Neuronal stem cell (in vitro differentiated cells): ENCODE measurements at regions not wholly inside any gene's neighbourhood (a gene's known extent, or its start where the extent isn't known, plus 50 kb on each side); places are given as distances from the start of the nearest gene placed in this dataset.

Experiments
- DNase-seq: peaks from one replicate; pipeline ENCODE4 v3.0.0-alpha.2; 2013; ENCODE audit warnings: low spot score
- H2AFZ ChIP-seq: one replicate; pipeline ENCODE4 v1.6.1; 2013; ENCODE audit warnings: mild to moderate bottlenecking, low read length, inconsistent platforms
- H2AK5ac ChIP-seq: 2 replicates; pipeline ENCODE4 v1.6.1; 2013; ENCODE audit warnings: low read depth, mild to moderate bottlenecking, inconsistent platforms, low read length, moderate library complexity, mixed read lengths
- H2BK120ac ChIP-seq: 2 replicates; pipeline ENCODE4 v1.6.1; 2013; ENCODE audit warnings: low read depth, mild to moderate bottlenecking, inconsistent platforms, low read length, moderate library complexity, mixed read lengths
- H2BK12ac ChIP-seq: one replicate; pipeline ENCODE4 v1.6.1; 2013; ENCODE audit warnings: low read length, inconsistent platforms
- H2BK15ac ChIP-seq: 2 replicates; pipeline ENCODE4 v1.6.1; 2013; ENCODE audit warnings: mild to moderate bottlenecking, low read length, inconsistent platforms, mixed read lengths
- H2BK5ac ChIP-seq: one replicate; pipeline ENCODE4 v1.6.1; 2013; ENCODE audit warnings: inconsistent platforms, mild to moderate bottlenecking, low read length, moderate library complexity
- H3K14ac ChIP-seq: one replicate; pipeline ENCODE4 v1.6.1; 2013; ENCODE audit warnings: low read length, inconsistent platforms
- H3K18ac ChIP-seq: 2 replicates; pipeline ENCODE4 v1.6.1; 2013; ENCODE audit warnings: low read length, inconsistent platforms
- H3K23ac ChIP-seq: 2 replicates; pipeline ENCODE4 v1.6.1; 2013; ENCODE audit warnings: low read depth, mild to moderate bottlenecking, mixed read lengths, low read length, inconsistent platforms; ENCODE audit not compliant: poor library complexity
- H3K27ac ChIP-seq: replicated peaks from 3 replicates; pipeline ENCODE4 v1.5.1; 2013; ENCODE audit warnings: low read length, inconsistent platforms
- H3K27me3 ChIP-seq, 3 experiments: 2 replicates each; pipeline ENCODE4 v1.6.1; 2013; ENCODE audit warnings: low read length in 3 of 3, mild to moderate bottlenecking in 2 of 3, inconsistent platforms in 1 of 3, low read depth in 1 of 3, mixed read lengths in 1 of 3, moderate library complexity in 1 of 3; ENCODE audit not compliant: control insufficient read depth in 3 of 3, insufficient read depth in 3 of 3
- H3K36me3 ChIP-seq, 2 donors: replicated peaks in 1 of 2; 2 replicates each; pipeline ENCODE4 v1.6.1; 2013; ENCODE audit warnings: low read length in 2 of 2; ENCODE audit not compliant: control insufficient read depth in 2 of 2, insufficient read depth in 2 of 2
- H3K4ac ChIP-seq: 2 replicates; pipeline ENCODE4 v1.6.1; 2013; ENCODE audit warnings: inconsistent platforms, mild to moderate bottlenecking, low read length, moderate library complexity
- H3K4me1 ChIP-seq, 2 donors: 1 replicate in 1 of 2; 2 replicates in 1 of 2; pipeline ENCODE4 v1.6.1; 2013; ENCODE audit warnings: low read length in 2 of 2, low read depth in 1 of 2; ENCODE audit not compliant: control insufficient read depth in 2 of 2, insufficient read depth in 1 of 2
- H3K4me2 ChIP-seq: one replicate; pipeline ENCODE4 v1.6.1; 2013; ENCODE audit warnings: mild to moderate bottlenecking, low read length, inconsistent platforms; ENCODE audit not compliant: insufficient read depth, poor library complexity, severe bottlenecking
- H3K4me3 ChIP-seq, 2 donors: 2 replicates each; pipeline ENCODE4 v1.5.1; 2013; ENCODE audit warnings: low read length in 2 of 2, mild to moderate bottlenecking in 2 of 2, inconsistent platforms in 1 of 2, moderate library complexity in 1 of 2
- H3K79me1 ChIP-seq: one replicate; pipeline ENCODE4 v1.6.1; 2013; ENCODE audit warnings: low read depth, mild to moderate bottlenecking, inconsistent platforms, low read length, moderate library complexity
- H3K9ac ChIP-seq: one replicate; pipeline ENCODE4 v1.6.1; 2013; ENCODE audit warnings: mild to moderate bottlenecking, low read depth, low read length, inconsistent platforms; ENCODE audit not compliant: poor library complexity
- H3K9me3 ChIP-seq, 2 donors: replicated peaks in 1 of 2; 2 replicates each; pipeline versions ENCODE3 to v1.6.1; 2013; ENCODE audit warnings: low read length in 2 of 2, mild to moderate bottlenecking in 2 of 2, inconsistent platforms in 1 of 2, low read depth in 1 of 2, mixed read lengths in 1 of 2, moderate library complexity in 1 of 2; ENCODE audit not compliant: control insufficient read depth in 2 of 2, insufficient read depth in 1 of 2
- H4K8ac ChIP-seq: one replicate; pipeline ENCODE4 v1.6.1; 2013; ENCODE audit warnings: low read depth, mild to moderate bottlenecking, inconsistent platforms, low read length, moderate library complexity
- H4K91ac ChIP-seq: one replicate; pipeline ENCODE4 v1.6.1; 2013; ENCODE audit warnings: low read length, low read depth, mild to moderate bottlenecking, inconsistent platforms; ENCODE audit not compliant: poor library complexity
- WGBS, 2 donors: extraction: QIAGEN DNeasy Blood & Tissue Kit; methylation state at CpG; one replicate each; pipeline ENCODE4 v1.1.7; 2013; ENCODE audit warnings: missing lambda C conversion rate in 2 of 2, mixed read lengths in 1 of 2; ENCODE audit not compliant: insufficient read length in 2 of 2, insufficient replicate concordance in 1 of 2; ENCODE audit errors: extremely low coverage in 2 of 2; 5-methylcytosine and 5-hydroxymethylcytosine counted together

- H3K14ac ChIP-seq, result no peak overlapping the region
- no peak overlapping the region for H3K4ac ChIP-seq
- no peak overlapping the region for H2AK5ac ChIP-seq
- no CpG with 5 or more reads among the region's 3 CpGs for WGBS, 2 donors
- H3K4me2 ChIP-seq, result no peak overlapping the region
- no peaks in the 10 kb centered on the region for H3K36me3 ChIP-seq
- no peak overlapping the region for H2BK15ac ChIP-seq
- H3K4me3 ChIP-seq, result no peak overlapping the region
- no peak overlapping the region for H2AFZ ChIP-seq
- H3K4me1 ChIP-seq, result no peaks in the 10 kb centered on the region
- H3K9me3 ChIP-seq, result no peaks in the 10 kb centered on the region
- no peak overlapping the region for H3K23ac ChIP-seq
- H2BK120ac ChIP-seq, result no peak overlapping the region
- H4K91ac ChIP-seq, result no peak overlapping the region
- no peak overlapping the region for H2BK5ac ChIP-seq
- no peak overlapping the region for H2BK12ac ChIP-seq
- no peak for DNase-seq
- H3K27ac ChIP-seq, result no peak overlapping the region
- H3K79me1 ChIP-seq, result no peaks in the 10 kb centered on the region
- H3K18ac ChIP-seq, result peak overlapping the region; percentile 45
- H3K27me3 ChIP-seq, result peaks cover 0 to 18% (median 0%) of the 10 kb centered on the region in 3 experiments
- no peak overlapping the region for H3K9ac ChIP-seq
- H4K8ac ChIP-seq, result no peak overlapping the region
Measured at GRCh38 chr14:24708684-24709083, 74.7 kb upstream of the GZMB start.

- Histone ChIP-seq H3K23ac (no peak overlapping the region), H3K9ac (no peak overlapping the region), H3K36me3 (no peaks in the 10 kb centered on the region), H2BK120ac (no peak overlapping the region), H4K91ac (no peak overlapping the region), H3K4me1 (no peaks in the 10 kb centered on the region), H3K18ac (no peak overlapping the region), H2AK5ac (no peak overlapping the region), H3K9me3 (no peaks in the 10 kb centered on the region), H2BK15ac (no peak overlapping the region), H3K27ac (no peak overlapping the region), H3K79me1 (no peaks in the 10 kb centered on the region), H2BK5ac (no peak overlapping the region), H4K8ac (no peak overlapping the region), H3K4me2 (no peak overlapping the region), H3K14ac (no peak overlapping the region), H2BK12ac (no peak overlapping the region), H2AFZ (no peak overlapping the region), H3K4me3 (no peak overlapping the region), H3K4ac (no peak overlapping the region), H3K27me3 (peaks cover 0 to 18% (median 0%) of the 10 kb centered on the region in 3 experiments)
- no peak for DNase-seq
- no CpG with 5 or more reads among the region's 3 CpGs for WGBS, 2 donors
Measured at GRCh38 chr14:24706351-24706750, 72.4 kb upstream of the GZMB start.

- Histone ChIP-seq H3K9ac (no peak overlapping the region), H3K9me3 (no peaks in the 10 kb centered on the region), H3K79me1 (no peaks in the 10 kb centered on the region), H3K4me2 (no peak overlapping the region), H3K14ac (no peak overlapping the region), H4K91ac (no peak overlapping the region), H3K18ac (no peak overlapping the region), H3K4me3 (no peak overlapping the region), H3K23ac (no peak overlapping the region), H2BK12ac (no peak overlapping the region), H2BK120ac (no peak overlapping the region), H2BK5ac (no peak overlapping the region), H4K8ac (no peak overlapping the region), H3K27ac (no peak overlapping the region), H2AK5ac (no peak overlapping the region), H3K36me3 (no peaks in the 10 kb centered on the region), H3K4me1 (no peaks in the 10 kb centered on the region), H2AFZ (no peak overlapping the region), H2BK15ac (no peak overlapping the region), H3K27me3 (peaks cover 0 to 18% (median 0%) of the 10 kb centered on the region in 3 experiments), H3K4ac (no peak overlapping the region)
- no peak for DNase-seq
- no CpG with 5 or more reads among the region's 4 CpGs for WGBS, 2 donors
Measured at GRCh38 chr14:24705840-24706239, 71.8 kb upstream of the GZMB start.

GRCh38 chr14:24701062-24701461, 67.1 kb upstream of the GZMB start:
- Histone ChIP-seq H3K4me1 (no peaks in the 10 kb centered on the region), H2BK120ac (no peak overlapping the region), H3K4me2 (no peak overlapping the region), H2BK15ac (no peak overlapping the region), H2AK5ac (no peak overlapping the region), H3K79me1 (no peaks in the 10 kb centered on the region), H2BK12ac (no peak overlapping the region), H3K9me3 (no peaks in the 10 kb centered on the region), H3K23ac (no peak overlapping the region), H4K8ac (no peak overlapping the region), H3K27me3 (peaks cover 0 to 3% (median 0%) of the 10 kb centered on the region in 3 experiments), H3K14ac (no peak overlapping the region), H3K27ac (no peak overlapping the region), H3K18ac (no peak overlapping the region), H2BK5ac (no peak overlapping the region), H3K36me3 (no peaks in the 10 kb centered on the region), H3K4me3 (no peak overlapping the region), H4K91ac (no peak overlapping the region), H2AFZ (no peak overlapping the region), H3K9ac (no peak overlapping the region), H3K4ac (no peak overlapping the region)
- DNase-seq, result no peak
- no CpG with 5 or more reads among the region's 1 CpG for WGBS, 2 donors
